ENCODE measurements at regions not wholly inside any gene's neighbourhood (a gene's known extent, or its start where the extent isn't known, plus 50 kb on each side); places are given as distances from the start of the nearest gene placed in this dataset.

DNA sequence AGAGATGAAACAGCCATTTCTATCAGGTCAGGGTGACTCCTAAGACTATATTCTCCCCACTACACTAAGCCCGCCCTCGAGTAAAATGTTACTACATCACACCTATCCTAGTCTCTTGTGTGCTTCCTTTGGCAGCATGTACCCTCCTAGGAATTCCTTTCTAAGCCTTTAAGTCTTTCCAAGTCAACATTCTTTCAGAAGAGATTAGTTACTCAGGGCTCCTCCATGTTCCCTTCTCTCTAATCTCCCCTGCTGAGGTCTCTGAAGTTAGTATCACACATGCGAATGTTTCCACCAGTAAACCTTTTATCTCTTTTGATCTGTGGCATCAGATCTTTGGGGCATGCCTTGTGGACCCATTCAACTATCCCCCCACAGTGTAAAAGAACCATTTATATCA is 873.7 kb upstream of the FAT3 start:
- Histone ChIP-seq H3K9me3 (ENCODE audit: insufficient read depth, low read depth, low read length) (no peaks in the 10 kb centered on the region), H3K36me3 (ENCODE audit: insufficient read depth, low read depth, low read length) (no peaks in the 10 kb centered on the region), H3K27ac (ENCODE audit: low read length) (no peak overlapping the region), H3K27me3 (ENCODE audit: insufficient read depth, low read length) (no peaks in the 10 kb centered on the region), H3K4me3 (ENCODE audit: low read length) (no peak overlapping the region), H3K4me1 (ENCODE audit: insufficient read depth, low read length) (no peaks in the 10 kb centered on the region), H3K9ac (ENCODE audit: low read depth, low read length) (no peak overlapping the region)

- H3K9me3 ChIP-seq (ENCODE audit: insufficient read depth, low read depth, low read length), result peaks cover 13% of the 10 kb centered on the region
- H3K4me3 ChIP-seq (ENCODE audit: low read length), result no peak overlapping the region
- H3K4me1 ChIP-seq (ENCODE audit: insufficient read depth, low read length), result no peaks in the 10 kb centered on the region
- H3K36me3 ChIP-seq (ENCODE audit: insufficient read depth, low read depth, low read length), result no peaks in the 10 kb centered on the region
- H3K9ac ChIP-seq (ENCODE audit: low read depth, low read length), result no peak overlapping the region
- no peak overlapping the region for H3K27ac ChIP-seq (ENCODE audit: low read length)
- no peaks in the 10 kb centered on the region for H3K27me3 ChIP-seq (ENCODE audit: insufficient read depth, low read length)
These were observed 897.9 kb upstream of the FAT3 start for GRCh38 chr11:91326751-91327150.

GRCh38 chr11:91326280-91326679 is 898.3 kb upstream of the FAT3 start:
- Histone ChIP-seq H3K27me3 (ENCODE audit: insufficient read depth, low read length) (no peaks in the 10 kb centered on the region), H3K9me3 (ENCODE audit: insufficient read depth, low read depth, low read length) (peaks cover 18% of the 10 kb centered on the region), H3K4me1 (ENCODE audit: insufficient read depth, low read length) (no peaks in the 10 kb centered on the region), H3K27ac (ENCODE audit: low read length) (no peak overlapping the region), H3K36me3 (ENCODE audit: insufficient read depth, low read depth, low read length) (no peaks in the 10 kb centered on the region), H3K4me3 (ENCODE audit: low read length) (no peak overlapping the region), H3K9ac (ENCODE audit: low read depth, low read length) (no peak overlapping the region)

- Histone ChIP-seq H3K27me3 (ENCODE audit: insufficient read depth, low read length) (no peaks in the 10 kb centered on the region), H3K27ac (ENCODE audit: low read length) (no peak overlapping the region), H3K4me3 (ENCODE audit: low read length) (no peak overlapping the region)
These were observed 910.1 kb upstream of the FAT3 start for GRCh38 chr11:91314521-91314920.

DNA sequence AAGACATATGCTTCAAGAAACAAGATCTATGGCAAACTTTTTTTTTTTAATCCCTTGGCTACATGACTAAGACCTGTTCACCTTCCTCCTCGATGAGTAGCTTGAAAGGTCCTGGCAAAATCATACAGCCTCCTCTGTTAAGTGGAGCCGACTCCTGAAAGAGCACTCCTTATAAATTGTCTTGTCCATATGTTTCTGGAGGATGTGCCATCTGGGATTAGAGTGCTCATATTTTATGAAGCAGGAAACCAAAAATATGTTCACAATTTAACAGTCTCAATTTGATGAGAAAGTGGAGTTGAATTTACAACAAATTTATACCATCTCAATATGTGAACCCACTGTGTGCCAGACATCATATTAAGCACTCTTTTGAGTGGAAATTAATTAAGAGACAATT is 912.1 kb upstream of the FAT3 start:
- Histone ChIP-seq H3K9me3 (ENCODE audit: insufficient read depth, low read depth, low read length) (no peaks in the 10 kb centered on the region), H3K27me3 (ENCODE audit: insufficient read depth, low read length) (no peaks in the 10 kb centered on the region), H3K4me1 (ENCODE audit: insufficient read depth, low read length) (no peaks in the 10 kb centered on the region), H3K36me3 (ENCODE audit: insufficient read depth, low read depth, low read length) (no peaks in the 10 kb centered on the region), H3K4me3 (ENCODE audit: low read length) (no peak overlapping the region), H3K27ac (ENCODE audit: low read length) (no peak overlapping the region), H3K9ac (ENCODE audit: low read depth, low read length) (no peak overlapping the region)

More at GRCh38 chr11:91314521-91314920, 910.1 kb upstream of the FAT3 start:
- Histone ChIP-seq H3K9me3 (ENCODE audit: insufficient read depth, low read depth, low read length) (no peaks in the 10 kb centered on the region), H3K36me3 (ENCODE audit: insufficient read depth, low read depth, low read length) (no peaks in the 10 kb centered on the region), H3K9ac (ENCODE audit: low read depth, low read length) (no peak overlapping the region), H3K4me1 (ENCODE audit: insufficient read depth, low read length) (no peaks in the 10 kb centered on the region)

GRCh38 chr11:91310085-91310484 is 914.5 kb upstream of the FAT3 start:
- Histone ChIP-seq H3K27ac (ENCODE audit: low read length) (no peak overlapping the region), H3K4me1 (ENCODE audit: insufficient read depth, low read length) (peaks cover 7% of the 10 kb centered on the region), H3K9me3 (ENCODE audit: insufficient read depth, low read depth, low read length) (no peaks in the 10 kb centered on the region), H3K4me3 (ENCODE audit: low read length) (no peak overlapping the region), H3K36me3 (ENCODE audit: insufficient read depth, low read depth, low read length) (no peaks in the 10 kb centered on the region), H3K27me3 (ENCODE audit: insufficient read depth, low read length) (no peaks in the 10 kb centered on the region), H3K9ac (ENCODE audit: low read depth, low read length) (no peak overlapping the region)

DNA sequence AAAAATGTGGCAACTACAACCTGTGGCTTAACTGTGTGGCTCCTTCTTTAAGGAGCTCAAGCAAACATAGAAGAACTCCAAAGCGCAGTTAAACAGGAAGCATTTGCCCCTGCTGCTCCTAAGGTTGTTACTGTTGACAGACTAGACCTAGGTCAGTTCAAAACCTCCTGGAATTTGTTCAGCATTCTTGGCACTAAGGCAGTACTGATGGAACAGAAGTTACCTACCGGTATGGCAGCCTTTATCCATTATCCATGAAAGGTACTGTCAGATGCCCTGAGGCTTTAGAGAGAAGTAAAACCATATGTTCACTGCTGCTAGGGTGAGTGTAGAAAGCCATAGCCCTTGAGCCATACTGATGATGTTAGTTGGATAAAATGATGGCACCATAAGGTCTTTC is 916.5 kb upstream of the FAT3 start:
- Histone ChIP-seq H3K27me3 (ENCODE audit: insufficient read depth, low read length) (no peaks in the 10 kb centered on the region), H3K9ac (ENCODE audit: low read depth, low read length) (no peak overlapping the region), H3K4me1 (ENCODE audit: insufficient read depth, low read length) (peaks cover 11% of the 10 kb centered on the region), H3K36me3 (ENCODE audit: insufficient read depth, low read depth, low read length) (no peaks in the 10 kb centered on the region), H3K4me3 (ENCODE audit: low read length) (no peak overlapping the region), H3K9me3 (ENCODE audit: insufficient read depth, low read depth, low read length) (no peaks in the 10 kb centered on the region), H3K27ac (ENCODE audit: low read length) (no peak overlapping the region)

DNA sequence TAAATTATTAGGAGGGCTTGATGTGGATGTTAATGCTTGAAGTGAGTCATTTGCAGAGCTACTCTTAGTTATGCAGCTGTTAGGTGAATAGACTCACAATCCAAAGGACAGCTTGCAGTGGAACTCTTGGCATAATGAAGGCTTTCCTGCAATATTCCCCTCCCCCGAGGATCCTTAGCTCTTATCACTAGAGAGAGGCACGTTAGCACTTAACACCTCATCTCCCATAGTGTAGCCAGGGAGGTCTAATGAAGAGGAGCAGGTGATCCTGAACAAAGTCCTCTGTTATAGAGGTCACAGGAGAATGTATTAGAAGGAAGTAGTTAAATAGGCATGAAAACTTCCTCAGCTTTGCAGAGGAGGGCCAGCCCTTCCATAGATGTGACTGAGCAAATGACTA is 919.2 kb upstream of the FAT3 start:
- peaks cover 11% of the 10 kb centered on the region for H3K4me1 ChIP-seq (ENCODE audit: insufficient read depth, low read length)
- no peak overlapping the region for H3K4me3 ChIP-seq (ENCODE audit: low read length)
- H3K36me3 ChIP-seq (ENCODE audit: insufficient read depth, low read depth, low read length), result no peaks in the 10 kb centered on the region
- no peaks in the 10 kb centered on the region for H3K9me3 ChIP-seq (ENCODE audit: insufficient read depth, low read depth, low read length)
- H3K9ac ChIP-seq (ENCODE audit: low read depth, low read length), result no peak overlapping the region
- H3K27me3 ChIP-seq (ENCODE audit: insufficient read depth, low read length), result no peaks in the 10 kb centered on the region
- H3K27ac ChIP-seq (ENCODE audit: low read length), result no peak overlapping the region

DNA sequence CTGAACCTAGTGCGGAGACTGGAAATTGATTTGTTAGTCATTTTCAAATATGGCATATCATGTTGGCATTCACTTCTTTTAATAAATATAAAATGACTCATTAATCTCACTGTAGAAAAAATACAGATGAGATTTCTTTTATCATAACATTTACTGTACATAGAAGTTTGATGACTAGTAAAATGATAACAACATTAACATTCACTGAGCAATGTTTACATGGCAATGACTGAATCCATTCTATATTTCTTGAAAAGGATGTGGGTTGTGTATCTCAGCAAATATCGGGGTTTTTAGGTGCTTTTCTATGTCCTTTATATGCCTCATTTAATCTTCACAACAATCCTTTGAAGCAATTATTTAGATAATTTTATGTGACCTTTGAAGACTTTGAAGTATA is 920.9 kb upstream of the FAT3 start:
- no peak overlapping the region for H3K4me3 ChIP-seq (ENCODE audit: low read length)

DNA sequence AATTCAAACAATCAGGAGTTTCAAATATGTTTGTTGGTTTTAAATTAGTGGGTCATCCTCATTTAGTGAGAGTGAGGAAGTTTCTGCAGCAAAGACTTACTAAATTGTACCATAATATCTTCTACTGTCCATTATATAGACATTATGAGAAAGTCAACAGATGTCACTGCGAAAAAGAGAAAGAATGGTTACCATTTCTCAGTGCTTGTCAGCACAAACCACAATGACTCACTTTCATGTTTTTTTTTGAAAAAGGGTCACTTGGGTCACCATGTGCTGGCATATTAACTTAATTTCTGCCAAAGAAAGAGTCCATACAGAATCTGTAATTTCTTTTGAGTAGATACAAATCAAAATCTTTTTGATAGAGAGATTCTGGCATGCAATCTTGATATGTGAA is 924.6 kb upstream of the FAT3 start:
- Histone ChIP-seq H3K9ac (ENCODE audit: low read depth, low read length) (no peak overlapping the region), H3K27ac (ENCODE audit: low read length) (no peak overlapping the region), H3K9me3 (ENCODE audit: insufficient read depth, low read depth, low read length) (no peaks in the 10 kb centered on the region), H3K4me3 (ENCODE audit: low read length) (no peak overlapping the region), H3K4me1 (ENCODE audit: insufficient read depth, low read length) (peaks cover 2% of the 10 kb centered on the region; the same call in 1 of the 2 replicates), H3K27me3 (ENCODE audit: insufficient read depth, low read length) (no peaks in the 10 kb centered on the region), H3K36me3 (ENCODE audit: insufficient read depth, low read depth, low read length) (no peaks in the 10 kb centered on the region)

More for the DNA sequence above, 920.9 kb upstream of the FAT3 start:
- Histone ChIP-seq H3K27me3 (ENCODE audit: insufficient read depth, low read length) (no peaks in the 10 kb centered on the region), H3K27ac (ENCODE audit: low read length) (no peak overlapping the region), H3K36me3 (ENCODE audit: insufficient read depth, low read depth, low read length) (no peaks in the 10 kb centered on the region), H3K9me3 (ENCODE audit: insufficient read depth, low read depth, low read length) (no peaks in the 10 kb centered on the region), H3K4me1 (ENCODE audit: insufficient read depth, low read length) (peaks cover 11% of the 10 kb centered on the region), H3K9ac (ENCODE audit: low read depth, low read length) (no peak overlapping the region)

DNA sequence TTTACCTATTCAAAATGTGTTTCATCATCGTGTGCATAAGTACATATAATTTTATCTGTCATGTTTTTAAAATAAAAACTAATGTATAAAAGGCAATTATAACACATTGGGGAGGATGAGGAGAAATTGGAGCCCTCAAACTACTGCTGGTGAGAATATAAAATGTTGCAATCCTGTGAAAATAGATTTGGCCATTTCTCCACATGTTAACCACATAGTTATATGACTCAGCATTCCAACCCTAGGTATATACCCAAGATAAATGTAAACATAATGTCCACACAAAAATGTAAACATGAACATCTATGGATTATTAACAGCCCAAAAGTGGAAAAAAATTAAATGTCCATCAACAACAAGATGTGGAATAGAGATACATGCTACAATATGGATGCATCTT is 928.0 kb upstream of the FAT3 start:
- Histone ChIP-seq H3K4me1 (ENCODE audit: insufficient read depth, low read length) (no peaks in the 10 kb centered on the region), H3K36me3 (ENCODE audit: insufficient read depth, low read depth, low read length) (no peaks in the 10 kb centered on the region), H3K9me3 (ENCODE audit: insufficient read depth, low read depth, low read length) (no peaks in the 10 kb centered on the region), H3K27me3 (ENCODE audit: insufficient read depth, low read length) (no peaks in the 10 kb centered on the region), H3K9ac (ENCODE audit: low read depth, low read length) (no peak overlapping the region), H3K4me3 (ENCODE audit: low read length) (no peak overlapping the region), H3K27ac (ENCODE audit: low read length) (no peak overlapping the region)

- no peak overlapping the region for H3K9ac ChIP-seq (ENCODE audit: low read depth, low read length)
- H3K36me3 ChIP-seq (ENCODE audit: insufficient read depth, low read depth, low read length), result no peaks in the 10 kb centered on the region
- no peaks in the 10 kb centered on the region for H3K9me3 ChIP-seq (ENCODE audit: insufficient read depth, low read depth, low read length)
- no peak overlapping the region for H3K4me3 ChIP-seq (ENCODE audit: low read length)
- no peaks in the 10 kb centered on the region for H3K27me3 ChIP-seq (ENCODE audit: insufficient read depth, low read length)
- no peaks in the 10 kb centered on the region for H3K4me1 ChIP-seq (ENCODE audit: insufficient read depth, low read length)
- H3K27ac ChIP-seq (ENCODE audit: low read length), result no peak overlapping the region
These were observed 929.0 kb upstream of the FAT3 start for GRCh38 chr11:91295591-91295990.

DNA sequence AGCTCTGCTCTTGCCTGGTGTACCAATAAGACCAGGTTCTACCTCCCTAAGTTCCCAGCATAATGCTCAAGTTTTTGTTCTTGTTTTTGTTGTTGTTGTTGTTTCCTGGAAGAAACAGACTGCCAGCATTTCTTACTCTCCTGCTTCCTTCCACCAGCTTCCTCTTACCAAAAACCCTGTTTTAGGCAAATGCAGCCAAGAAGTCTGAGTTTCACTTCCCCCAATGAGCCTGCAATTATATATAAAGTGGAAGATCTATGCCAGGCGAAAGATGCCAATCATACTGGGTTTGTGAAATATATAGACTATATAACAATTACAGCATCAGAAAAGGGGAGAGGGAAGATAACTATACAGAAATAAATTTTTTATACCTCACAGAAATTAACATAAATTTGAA is 931.5 kb upstream of the FAT3 start:
- Histone ChIP-seq H3K4me1 (ENCODE audit: insufficient read depth, low read length) (no peaks in the 10 kb centered on the region), H3K27me3 (ENCODE audit: insufficient read depth, low read length) (no peaks in the 10 kb centered on the region), H3K9ac (ENCODE audit: low read depth, low read length) (no peak overlapping the region), H3K9me3 (ENCODE audit: insufficient read depth, low read depth, low read length) (no peaks in the 10 kb centered on the region), H3K27ac (ENCODE audit: low read length) (no peak overlapping the region), H3K36me3 (ENCODE audit: insufficient read depth, low read depth, low read length) (no peaks in the 10 kb centered on the region), H3K4me3 (ENCODE audit: low read length) (no peak overlapping the region)

Measured in iPS-20b (cell line).